UCSD-AML1 (cell line): ENCODE measurements at regions not wholly inside any gene's neighbourhood (a gene's known extent, or its start where the extent isn't known, plus 50 kb on each side); places are given as distances from the start of the nearest gene placed in this dataset.
"Not testable (repeated sequence)": the region's sequence is repeated elsewhere in the genome, so short reads cannot be mapped to it uniquely, and the experiment has no call there.

Experiments
- DNase-seq: peaks from one replicate; lab custom pipeline; 2025; ENCODE audit not compliant: unreplicated experiment; lab: John Stamatoyannopoulos, UW

DNA sequence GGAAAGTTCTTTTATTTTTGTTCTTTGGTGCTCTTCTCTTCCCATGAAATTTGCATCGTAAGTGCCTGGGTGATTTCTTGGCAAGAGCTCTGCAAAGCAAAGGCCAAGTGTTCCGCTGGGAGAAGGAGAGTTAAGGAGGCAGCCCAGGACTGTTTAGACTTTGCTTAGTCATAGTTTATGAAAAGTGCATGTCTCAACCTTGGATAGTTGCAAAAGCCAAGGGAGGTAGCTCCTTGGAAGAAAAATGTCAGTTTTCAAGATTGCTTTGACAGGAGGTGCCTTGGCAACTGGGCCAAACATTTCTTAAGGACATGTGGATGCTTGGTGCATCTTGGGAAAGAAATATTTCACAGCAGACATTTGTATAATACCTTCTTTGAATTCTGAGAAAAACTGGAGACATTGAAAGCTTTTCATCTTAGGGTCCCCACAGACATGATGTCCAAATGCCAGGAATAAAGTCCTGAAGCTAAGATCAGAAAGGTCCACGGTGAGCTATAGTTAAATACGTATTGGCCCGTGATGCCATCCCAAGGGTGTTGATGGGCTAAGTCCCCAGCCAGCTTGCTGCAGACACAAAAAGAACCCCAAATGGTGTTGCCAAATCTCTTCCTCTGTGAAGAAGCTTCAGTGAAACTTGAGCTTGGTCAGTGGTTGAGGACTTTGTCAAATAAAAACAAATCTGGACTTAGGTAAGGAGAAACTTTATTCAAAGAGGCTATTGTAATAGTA lies 96.3 kb upstream of the THUMPD2 start:
- DNase-seq = no peak

DNA sequence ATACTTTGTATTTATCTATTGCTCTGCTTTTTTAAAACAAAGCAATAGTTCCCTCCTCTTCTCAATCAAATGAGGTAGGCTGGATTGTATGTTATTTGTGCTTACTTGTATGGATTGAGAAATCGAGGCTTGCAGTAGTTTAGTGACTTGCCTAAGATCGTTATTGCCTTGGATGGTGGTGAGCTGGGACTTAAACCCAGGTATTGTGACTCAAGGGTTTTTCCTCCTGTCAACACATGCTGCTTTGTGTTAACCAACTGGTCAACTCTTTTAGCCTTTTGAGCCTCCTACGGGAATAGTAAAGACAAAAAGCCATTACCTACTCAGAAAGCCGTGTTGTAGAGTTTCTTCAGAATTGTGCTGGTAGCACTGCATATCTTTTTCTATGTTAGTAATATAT lies 95.2 kb upstream of the THUMPD2 start:
- DNase-seq = no peak

DNA sequence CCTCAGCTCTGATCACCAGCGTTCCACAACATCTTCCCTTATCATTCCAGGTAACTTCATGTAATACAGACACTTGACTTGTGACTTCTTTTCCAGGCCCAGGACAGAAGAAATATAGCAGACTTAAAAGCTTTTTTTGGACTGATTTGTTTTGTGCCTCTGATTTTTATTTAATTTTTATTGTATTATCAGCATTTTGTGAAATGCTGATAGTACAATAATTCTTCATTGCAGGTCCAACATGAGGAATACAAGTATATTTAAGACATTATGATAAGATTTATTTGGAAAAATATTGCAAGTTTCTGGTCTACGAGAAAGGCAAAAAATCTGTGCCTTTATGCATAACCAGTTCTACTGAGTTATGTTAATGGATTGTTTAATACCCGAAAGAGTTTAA lies 94.5 kb upstream of the THUMPD2 start:
- DNase-seq = no peak

DNA sequence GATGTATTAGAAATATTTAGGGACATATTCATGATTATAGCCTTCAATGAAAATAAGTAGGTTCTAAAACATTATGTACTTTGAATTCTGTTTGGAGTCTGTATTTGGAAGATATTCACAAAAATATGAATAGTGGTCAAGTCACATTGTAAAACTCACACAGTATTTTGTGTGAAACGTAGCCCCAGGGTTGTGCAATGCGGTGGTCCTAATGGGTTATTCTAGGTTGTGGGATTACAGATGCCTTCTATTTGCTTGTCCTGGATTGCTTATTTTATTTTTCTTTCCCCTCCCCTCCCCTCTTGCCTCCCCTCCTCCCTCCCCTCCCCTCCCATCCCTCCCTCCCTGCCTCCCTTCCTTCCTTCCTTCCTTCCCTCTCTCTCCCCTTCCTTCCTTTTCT lies 93.7 kb upstream of the THUMPD2 start:
- DNase-seq = no peak

DNA sequence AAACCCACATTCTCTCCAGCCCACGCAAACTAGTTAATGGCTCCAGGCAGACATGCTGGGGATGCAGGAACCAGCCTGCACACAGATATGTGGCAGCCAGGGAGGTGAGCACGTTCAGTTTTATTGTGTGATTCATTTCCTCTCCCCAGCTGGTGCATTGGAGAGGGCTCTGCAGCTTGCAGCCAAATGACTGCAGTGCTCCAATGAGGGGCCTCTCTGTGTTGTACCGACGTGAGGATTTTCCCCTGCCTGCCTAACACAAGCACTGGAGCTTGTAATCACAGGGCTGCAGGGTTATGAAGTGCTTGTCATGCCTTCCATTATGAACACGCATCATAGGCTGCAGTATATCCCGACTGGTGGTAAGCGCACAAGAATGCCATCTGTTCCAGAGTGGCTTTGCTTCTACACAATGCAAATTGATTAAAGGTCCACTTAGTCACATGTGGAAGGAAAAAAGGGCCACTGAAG lies 92.3 kb upstream of the THUMPD2 start:
- no peak for DNase-seq

DNA sequence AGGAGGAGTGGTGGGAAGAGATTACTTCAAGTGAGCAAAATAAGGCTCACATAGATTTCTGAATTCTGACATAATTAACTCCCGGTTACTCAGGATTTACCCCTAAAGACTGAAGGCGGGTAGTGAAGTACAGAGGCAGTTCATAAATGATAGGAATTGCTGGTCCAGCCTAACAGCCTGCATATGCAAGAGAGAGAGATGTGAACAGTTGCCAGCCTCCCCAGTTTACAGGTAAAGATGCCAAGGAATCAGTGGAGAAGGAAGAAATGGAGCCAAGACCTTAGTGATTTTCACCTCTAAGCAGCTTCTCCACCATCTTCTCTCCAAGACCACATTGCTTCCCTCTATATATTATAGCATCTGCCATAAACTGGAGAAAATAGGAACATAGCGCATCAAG lies 91.8 kb upstream of the THUMPD2 start:
- DNase-seq = no peak

DNA sequence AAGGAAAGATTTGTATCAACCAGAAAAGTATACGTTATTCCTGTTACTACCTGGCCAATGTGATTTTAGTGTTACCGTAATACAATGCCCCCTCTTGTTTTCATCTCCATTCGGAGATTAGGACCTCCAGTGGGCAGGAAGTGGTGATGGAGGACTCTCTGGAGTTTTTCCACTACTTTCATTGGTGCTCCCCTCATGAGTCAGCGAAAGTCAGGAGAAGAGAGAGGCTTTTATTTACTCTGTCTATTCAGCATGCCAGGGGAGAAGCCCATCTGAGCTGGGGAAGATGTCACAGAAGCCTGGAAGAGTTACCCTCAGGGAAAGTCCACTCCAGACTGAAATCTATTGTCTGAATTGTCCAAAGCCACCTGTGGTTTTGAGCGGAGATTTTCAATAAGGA lies 88.2 kb upstream of the THUMPD2 start:
- no peak for DNase-seq

DNA sequence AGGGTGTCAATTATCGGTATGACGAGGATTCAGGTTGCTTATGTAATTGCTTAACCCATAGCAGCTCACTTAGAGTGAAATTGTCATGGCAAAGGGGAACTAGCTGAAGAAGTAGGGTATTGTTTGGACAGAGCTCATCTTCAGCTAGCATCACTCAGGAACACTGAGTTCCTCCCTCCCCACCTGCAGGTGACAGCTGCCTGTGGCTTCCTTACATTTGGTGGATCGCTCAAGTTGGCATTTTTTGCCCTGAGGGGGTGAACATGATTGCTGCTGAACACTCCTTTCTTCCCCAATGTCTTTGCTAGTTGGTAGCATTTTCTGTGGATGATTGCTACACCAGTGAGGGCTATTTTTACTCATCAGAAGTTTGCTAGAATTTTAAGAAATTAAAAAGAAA lies 86.7 kb upstream of the THUMPD2 start:
- no peak for DNase-seq

DNA sequence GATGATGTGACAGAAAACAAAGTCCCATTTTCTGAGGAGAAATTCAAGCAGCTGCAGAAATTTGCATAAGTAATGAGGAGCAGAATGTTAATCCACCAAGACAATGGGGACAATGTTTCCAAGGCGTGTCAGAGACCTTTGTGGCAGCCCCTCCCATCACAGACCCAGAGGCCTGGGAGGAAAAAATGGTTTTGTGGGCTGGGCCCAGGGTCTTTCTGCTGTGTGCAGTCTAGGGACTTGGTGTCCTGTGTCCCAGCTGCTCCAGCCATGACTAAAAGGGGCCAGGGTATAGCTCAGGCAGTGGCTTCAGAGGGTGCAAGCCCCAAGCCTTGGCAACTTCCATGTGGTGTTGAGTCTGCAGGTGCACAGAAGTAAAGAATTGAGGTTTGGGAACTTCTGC lies 84.6 kb upstream of the THUMPD2 start:
- not testable (repeated sequence) for DNase-seq

DNA sequence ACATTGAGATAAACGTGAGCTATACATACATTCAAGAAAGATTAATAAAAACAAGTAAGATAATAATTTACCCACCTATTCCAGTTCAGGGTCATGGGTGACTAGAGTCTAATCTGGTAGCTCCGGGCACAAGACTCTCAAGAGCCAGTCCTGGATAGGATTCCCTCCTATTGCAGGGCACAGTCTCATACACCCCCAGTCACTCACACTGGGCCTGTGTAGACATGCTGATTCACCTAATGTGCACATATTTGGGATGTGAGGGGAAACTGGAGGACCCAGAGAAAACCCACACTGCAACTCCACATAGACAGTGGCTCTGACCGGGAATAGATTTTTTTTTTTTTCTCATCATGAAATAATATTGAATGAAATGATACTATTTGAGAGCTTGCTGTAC lies 81.5 kb upstream of the THUMPD2 start:
- no peak for DNase-seq

DNA sequence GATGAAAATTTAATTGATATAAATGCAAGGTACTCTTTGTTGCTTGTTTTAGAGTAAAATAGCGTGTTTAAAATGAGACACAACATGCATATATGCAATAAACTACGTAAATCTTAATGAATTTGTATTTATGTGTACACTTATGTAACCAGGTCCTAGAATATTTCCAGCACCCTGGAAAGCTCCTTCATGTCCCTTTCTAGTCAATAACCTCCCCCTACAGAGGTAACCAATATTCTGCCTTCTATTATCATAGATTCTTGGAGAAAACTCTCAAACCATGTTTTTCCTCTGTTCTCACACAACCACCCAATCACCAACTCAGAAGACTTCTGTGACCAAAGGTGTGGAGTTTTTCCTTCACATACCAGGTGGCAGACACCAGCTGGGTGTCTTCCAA lies 79.6 kb upstream of the THUMPD2 start:
- no peak for DNase-seq

DNA sequence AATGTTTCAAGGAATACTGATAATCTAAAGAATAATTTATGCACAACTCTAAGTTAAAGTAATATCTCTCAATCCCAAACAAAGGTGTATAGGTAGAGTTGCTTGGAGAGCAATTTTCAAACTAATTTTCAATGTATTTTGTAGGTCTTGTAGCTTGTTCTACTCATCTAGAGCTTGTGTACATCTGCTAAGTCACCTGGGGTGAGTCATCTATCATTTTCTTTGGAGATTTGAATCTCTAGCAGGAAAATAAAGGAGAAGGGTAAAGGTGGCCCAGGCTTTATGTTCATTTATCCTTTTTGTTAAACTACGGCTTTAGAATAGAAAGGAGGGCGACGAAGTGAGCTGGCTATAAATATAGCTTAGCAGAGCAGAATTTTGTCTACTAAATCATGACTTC lies 76.8 kb upstream of the THUMPD2 start:
- no peak for DNase-seq

DNA sequence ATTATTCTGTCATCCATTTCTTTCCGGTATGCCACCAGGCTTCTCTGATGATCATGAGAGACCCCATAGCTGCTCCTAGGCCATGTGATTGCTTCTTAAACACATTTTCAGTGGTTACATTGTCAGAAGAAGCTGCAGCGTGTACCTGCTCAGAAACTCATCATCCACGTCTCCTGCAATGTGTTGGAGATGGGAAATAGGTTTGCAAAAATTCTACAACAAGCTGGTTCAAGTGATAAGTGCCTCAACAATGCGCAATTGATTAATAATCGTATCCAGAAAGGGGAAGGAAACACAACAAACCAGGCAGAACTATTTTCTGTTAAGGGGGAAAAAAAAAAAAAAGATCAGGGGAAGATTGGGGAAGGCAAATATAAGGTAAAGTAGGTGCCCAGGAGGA lies 75.7 kb upstream of the THUMPD2 start:
- no peak for DNase-seq

DNA sequence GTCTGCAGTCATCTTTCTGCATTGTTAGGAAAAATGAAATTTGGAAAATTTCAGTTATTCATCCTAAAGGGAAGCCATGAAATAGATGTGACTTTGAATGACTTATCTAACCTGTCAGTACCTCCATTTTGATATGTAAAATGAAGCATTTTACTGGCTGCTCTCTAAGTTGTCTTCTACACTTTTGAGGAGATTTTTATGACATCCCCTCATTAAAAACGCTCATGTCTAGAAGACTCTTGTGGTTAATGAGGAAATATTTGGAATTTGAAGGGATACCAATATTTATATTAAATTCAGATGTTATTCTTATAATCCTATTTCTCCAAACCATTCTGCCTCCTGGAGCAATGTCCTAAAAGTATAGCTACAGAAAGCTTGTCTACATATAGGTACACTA lies 73.8 kb upstream of the THUMPD2 start:
- no peak for DNase-seq

DNA sequence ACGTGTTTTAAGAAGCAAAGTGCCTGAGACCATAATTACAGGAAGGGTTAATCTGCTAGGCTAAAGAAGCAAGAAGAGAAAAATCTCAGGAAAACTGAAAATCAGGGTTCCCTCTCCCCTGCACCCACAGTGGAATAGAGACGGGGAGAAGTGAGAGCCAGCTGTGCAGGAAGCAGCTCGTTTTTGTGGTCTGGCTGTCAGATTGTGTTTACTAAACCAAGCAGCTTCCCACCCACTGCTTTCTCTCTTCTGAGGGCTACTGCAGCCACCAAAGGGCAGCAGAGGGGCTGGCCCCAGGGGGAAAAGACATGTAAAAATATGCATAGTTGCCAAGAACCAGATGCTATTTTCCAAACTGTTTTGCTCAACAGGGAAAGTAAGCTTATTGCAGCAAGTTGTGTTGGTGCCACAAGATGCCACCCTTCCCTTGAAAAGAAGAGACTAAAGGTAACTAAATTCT lies 72.6 kb upstream of the THUMPD2 start:
- DNase-seq = no peak

DNA sequence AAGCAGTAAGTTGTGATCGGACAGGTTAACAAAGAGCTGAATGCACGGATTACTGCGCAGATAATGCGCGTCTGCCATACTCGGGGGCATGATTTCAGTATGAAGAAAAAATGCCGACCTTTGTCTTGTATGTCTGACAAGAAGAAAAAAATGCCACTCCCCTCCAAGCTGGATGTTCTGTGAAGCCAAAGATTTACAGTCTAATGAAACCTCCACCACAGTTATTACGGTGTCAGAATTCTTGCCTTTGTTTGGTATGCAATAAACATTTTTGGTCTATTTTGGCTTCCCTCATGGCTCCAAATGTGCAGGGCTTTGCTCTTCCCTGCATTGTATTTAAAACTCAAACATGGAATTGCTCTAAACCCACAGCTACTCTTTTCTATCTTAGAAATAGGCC lies 72.2 kb upstream of the THUMPD2 start:
- no peak for DNase-seq

DNA sequence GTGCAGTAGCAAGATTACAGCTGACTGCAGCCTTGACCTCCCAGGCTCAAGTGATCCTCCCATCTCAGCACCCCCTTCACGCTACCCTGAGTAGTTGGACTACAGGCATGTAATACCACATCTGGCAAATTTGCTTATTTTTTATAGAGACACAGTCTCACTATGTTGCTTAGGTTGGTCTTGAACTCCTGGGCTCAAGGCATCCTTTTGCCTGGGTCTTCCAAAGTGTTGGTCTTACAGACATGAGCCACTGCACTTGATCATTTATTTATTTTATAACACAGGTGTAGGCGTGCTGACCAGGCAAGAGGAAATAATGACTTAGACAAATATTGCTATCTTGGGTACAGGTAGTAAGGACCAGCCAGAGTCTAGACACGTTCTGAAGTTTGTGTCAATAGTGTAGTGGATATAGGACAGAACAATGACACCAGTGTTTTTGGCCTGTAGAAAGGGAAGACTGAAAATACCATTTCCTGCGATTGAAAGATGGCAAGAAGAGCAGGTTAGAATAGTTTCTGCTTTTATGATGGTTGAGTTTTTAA lies 71.0 kb upstream of the THUMPD2 start:
- DNase-seq = no peak

DNA sequence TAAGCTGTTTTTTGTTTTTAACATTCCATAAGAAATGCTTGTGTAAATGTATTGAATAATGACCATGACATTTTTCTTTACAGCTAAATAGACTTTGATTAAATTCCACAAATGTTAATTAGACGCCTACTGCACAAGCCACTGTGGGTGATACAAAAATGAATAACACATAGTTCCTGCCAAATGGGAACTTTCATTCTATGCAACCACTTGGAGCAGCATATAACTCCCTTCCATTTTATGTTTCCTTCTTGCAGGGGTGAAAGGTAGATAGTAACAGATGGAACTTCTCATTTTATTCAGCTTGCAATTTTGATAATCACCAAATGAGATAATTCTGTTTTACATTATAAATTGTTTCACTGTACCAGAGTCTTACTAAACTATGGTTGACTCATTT lies 70.0 kb upstream of the THUMPD2 start:
- no peak for DNase-seq

DNA sequence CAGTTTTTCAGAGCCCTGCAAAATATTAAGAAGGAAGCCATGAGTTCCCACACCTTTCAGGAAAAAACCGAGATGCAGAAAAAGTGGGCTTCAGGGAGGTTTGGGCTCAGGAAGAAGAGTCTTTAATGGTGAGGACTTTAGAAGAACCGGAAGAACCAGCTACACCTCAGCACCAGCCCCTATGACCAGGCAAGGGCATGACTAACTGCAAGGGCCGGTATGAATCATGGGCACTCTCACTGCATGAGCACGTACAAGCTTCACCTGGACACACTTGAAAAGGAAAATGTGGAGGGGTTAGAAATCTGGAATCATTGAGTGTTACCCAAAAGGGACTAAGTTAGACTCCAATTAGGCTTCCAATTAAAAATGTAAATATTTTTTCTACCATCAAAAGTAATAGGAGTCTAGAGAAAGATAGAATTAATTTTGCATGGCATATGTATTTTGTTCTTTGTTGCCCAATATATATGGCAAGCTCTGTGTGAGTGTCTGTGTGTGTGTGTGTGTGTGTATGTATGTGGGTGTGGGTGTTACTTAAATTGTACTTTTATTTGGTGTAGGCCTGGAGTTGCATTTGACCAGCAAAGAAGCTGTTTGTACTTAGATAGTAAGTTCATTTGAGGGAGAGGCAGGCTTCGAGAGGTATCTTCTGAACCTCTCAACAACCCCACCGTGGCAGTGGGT lies 66.5 kb upstream of the THUMPD2 start:
- DNase-seq = no peak

DNA sequence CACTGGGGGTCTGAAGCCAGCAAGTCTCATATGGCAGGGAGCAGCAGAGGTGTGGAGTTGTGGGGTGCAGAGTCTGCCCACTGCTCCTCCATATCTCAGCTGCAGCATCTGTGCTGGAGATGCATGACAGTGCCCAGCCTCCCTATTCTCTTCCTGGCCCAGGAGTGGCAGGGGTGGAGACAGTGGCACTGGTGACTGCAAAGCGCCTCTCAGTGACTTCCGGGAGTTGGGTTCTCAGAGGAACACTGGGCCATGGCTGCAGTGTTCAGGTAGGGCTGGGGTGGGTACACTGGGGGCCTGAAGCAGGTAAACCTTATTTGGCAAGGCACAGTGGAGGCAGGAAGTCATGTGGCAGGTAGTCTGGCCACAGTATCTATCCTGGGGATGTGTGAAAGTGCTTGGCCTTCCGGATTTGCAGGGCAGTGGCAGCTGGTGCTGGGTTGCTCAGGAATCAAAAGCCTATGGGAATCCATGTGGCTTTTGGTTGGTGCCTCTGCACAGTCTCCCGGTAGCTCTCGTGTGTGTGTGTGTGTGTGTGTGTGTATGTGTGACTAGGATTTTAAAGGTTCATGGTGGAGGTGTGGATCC lies 60.3 kb upstream of the THUMPD2 start:
- DNase-seq = no peak

DNA sequence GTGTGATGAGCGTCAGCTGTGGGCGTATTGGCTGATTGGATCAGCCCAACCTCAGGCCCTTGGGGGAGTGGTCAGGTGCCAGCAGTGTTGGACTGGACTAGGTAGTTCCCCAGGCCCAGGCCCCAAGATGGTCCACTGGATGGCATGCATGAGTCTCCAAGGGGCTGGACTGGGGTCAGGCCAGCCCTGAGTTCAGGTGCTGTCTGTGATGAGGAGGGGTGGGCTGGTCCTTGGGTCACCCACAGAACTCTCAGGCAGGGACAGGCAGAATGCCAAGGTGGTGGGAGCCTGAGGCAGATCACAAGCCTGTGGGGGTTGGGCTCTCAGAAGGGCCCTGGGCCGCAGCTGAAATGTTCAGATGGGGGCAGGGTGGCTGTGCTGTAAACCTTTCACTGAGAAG lies 59.5 kb upstream of the THUMPD2 start:
- no peak for DNase-seq

DNA sequence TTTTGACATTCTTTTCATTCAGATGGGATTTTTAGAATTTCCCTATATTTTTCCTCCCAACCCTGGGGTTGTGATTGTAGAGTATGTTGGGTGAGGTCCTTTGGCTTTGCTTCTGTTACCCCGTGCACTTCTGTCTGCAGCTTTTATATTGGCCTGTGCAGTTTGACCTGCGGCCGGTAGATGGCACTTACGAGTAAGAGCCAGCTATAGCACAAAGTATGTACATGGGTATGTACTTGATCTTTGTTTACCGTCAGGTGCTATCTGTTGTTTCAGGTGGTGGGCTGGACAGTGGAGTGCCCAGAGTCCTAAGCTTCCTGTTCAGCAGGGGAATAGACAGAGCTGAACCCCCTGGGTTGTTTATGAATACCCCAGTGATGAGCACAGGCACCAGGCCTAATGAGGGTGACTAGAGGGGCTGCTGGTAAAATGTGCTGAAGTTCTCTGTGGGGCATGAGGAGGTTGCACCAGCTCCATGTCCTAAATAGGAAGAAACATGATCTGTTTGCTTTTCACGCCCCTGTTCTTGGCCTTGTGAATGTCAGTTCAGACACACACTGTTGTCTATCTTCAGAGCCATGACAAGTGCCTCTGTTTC lies 58.9 kb upstream of the THUMPD2 start:
- DNase-seq = peak; percentile 17
